ENCODE measurements at regions not wholly inside any gene's neighbourhood (a gene's known extent, or its start where the extent isn't known, plus 50 kb on each side); places are given as distances from the start of the nearest gene placed in this dataset.
"Not testable (repeated sequence)": the region's sequence is repeated elsewhere in the genome, so short reads cannot be mapped to it uniquely, and the experiment has no call there.

- DNase-seq (ENCODE audit: low read depth in 2 of 2): no peak
Measured at GRCh38 chr1:173257805-173258204, 50.7 kb upstream of the TNFSF4 start.

GRCh38 chr1:173258479-173259264, 51.5 kb upstream of the TNFSF4 start:
- no peak for DNase-seq (ENCODE audit: low read depth in 2 of 2)

- not testable (repeated sequence) for DNase-seq (ENCODE audit: low read depth in 2 of 2)
Measured at GRCh38 chr1:173260329-173260728, 53.2 kb upstream of the TNFSF4 start.

GRCh38 chr1:173266841-173267240, 59.7 kb upstream of the TNFSF4 start:
- no peak for DNase-seq (ENCODE audit: low read depth in 2 of 2)

DNA sequence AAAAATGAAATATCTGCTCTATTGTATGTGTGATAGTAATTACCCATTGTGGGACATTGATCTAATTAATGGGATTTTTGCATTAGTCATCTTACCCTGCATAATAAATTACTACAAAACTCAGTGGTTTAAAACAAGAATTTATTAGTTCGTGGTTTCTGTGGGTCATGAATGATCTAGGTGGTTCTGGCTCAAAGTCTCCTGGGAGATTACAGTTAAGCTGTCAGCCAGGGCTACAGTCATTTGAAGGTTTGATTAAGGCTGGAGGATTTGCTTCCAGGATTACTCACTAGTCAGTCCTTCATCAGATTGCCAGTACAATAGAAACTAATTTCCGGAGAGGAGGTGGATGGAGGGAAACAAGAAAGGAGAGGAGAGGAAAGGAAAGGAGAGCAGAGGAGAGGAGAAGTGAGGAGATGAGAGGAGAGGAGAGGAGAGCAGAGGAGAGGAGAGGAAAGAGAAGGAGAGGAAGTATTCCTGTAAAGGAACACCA, 60.4 kb upstream of the TNFSF4 start:
- DNase-seq (ENCODE audit: low read depth in 2 of 2): no peak

DNA sequence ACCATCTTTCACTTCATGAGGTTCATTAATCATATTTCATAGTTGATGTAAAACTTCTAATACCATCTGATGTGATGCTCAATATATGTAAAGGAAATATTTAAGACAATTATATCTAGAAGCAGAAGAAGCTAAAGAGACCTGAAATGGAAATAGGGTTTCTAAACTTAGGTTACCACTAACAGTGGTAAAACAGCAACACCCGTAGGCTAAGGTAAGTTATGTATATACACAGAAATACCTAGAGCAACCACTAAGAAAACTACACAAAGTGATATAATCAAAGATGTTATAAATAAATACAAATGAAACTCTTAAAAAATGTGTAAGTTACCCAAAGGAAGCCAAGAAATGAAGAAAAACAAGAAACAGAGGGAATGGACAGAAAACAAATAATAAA, 61.1 kb upstream of the TNFSF4 start:
- no peak for DNase-seq (ENCODE audit: low read depth in 2 of 2)

DNA sequence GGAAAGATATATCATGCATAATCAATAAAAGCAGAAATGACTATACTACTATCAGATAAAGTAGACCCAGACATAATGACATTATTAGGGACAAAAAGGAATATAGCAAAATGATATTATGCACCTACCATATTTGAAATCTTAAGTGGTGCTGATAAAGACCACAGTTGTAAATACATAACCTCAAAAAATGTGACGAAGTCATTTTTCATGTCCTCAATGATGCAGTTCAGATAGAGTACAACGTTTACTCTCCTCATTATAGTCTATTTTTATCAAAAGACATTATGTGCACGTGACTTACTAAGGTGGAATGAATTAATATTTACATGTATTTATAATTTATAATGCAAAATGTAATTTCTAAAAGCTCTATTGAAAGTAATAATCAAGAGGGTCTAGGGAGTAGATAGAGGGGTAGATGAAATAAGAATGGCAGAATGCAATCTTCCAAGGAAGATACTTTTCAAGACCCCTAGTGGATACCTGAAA, 61.7 kb upstream of the TNFSF4 start:
- DNase-seq (ENCODE audit: low read depth in 2 of 2): no peak

GRCh38 chr1:173269490-173270230, 62.5 kb upstream of the TNFSF4 start:
- DNase-seq (ENCODE audit: low read depth in 2 of 2): no peak

DNA sequence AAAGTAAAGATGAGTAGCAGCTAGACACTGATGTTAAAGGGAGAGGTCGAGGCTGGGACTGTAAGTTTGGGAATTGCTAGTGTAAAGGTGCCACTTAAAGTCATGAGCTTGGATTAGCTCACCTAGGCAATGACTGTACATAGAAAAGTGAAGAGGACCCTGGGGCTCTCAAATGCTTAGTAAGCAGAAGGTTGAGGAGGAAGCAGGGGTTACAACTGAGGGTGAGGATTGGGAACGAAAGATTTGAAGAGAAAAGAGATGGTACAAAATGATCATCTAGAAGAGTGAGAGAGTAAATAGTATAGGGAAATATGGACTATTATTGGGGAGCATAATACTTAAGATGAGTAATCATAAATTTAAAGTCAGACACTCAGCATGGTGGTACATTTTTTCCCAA, 63.1 kb upstream of the TNFSF4 start:
- no peak for DNase-seq (ENCODE audit: low read depth in 2 of 2)

DNA sequence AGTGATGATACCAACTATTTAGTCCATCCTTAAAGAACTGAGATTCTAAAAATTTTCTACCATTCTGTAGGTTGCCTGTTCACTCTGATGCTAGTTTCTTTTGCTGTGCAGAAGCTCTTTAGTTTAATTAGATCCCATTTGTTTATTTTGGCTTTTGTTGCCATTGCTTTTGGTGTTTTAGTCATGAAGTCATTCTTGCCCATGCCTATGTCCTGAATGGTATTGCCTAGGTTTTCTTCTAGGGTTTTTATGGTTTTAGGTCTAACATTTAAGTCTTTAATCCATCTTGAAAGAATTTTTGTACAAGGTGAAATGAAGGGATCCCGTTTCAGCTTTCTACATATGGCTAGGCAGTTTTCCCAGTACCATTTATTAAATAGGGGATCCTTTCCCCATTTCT, 63.9 kb upstream of the TNFSF4 start:
- not testable (repeated sequence) for DNase-seq (ENCODE audit: low read depth in 2 of 2)

GRCh38 chr1:173275496-173275895, 68.4 kb upstream of the TNFSF4 start:
- no peak for DNase-seq (ENCODE audit: low read depth in 2 of 2)

GRCh38 chr1:173276922-173277800, 70.0 kb upstream of the TNFSF4 start:
- no peak for DNase-seq (ENCODE audit: low read depth in 2 of 2)

- DNase-seq (ENCODE audit: low read depth in 2 of 2): no peak
Measured at GRCh38 chr1:173280899-173281660, 73.9 kb upstream of the TNFSF4 start.

DNA sequence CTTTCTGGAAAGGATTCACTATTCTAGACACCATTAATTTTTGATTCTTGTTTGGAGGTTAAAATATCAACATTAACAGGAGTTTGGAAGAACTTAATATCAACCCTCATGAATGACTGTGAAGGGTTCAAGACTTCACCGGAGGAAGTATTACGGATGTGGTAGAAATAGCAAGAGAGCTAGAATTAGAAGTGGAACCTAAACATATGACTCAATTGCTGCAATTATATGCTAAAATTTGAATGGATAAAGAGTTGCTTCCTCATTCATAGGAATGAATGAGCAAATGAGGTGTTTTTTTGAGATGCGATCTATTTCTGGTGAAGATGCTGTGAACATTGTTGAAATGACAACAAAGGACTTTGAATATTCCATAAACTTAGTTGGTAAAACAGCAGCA, 77.9 kb upstream of the TNFSF4 start:
- DNase-seq (ENCODE audit: low read depth in 2 of 2): no peak

GRCh38 chr1:173287785-173288184, 80.7 kb upstream of the TNFSF4 start:
- DNase-seq (ENCODE audit: low read depth in 2 of 2): no peak

DNA sequence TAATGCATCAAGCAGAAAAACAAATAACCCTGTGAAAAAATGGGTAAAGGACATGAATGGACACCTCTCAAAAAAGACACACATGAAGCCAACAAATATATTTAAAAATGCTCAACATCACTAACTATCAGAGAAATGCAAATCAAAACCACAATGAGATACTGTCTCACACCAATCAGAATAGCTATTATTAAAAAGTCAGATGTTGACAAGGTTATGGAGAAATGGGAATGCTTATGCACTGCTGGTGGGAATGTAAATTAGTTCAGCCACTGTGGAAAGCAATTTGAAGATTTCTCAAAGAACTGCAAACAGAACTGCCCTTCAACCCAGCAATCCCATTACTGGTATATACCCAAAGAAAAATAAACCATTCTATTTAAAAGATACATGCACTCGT, 86.6 kb upstream of the TNFSF4 start:
- DNase-seq (ENCODE audit: low read depth in 2 of 2): no peak

DNA sequence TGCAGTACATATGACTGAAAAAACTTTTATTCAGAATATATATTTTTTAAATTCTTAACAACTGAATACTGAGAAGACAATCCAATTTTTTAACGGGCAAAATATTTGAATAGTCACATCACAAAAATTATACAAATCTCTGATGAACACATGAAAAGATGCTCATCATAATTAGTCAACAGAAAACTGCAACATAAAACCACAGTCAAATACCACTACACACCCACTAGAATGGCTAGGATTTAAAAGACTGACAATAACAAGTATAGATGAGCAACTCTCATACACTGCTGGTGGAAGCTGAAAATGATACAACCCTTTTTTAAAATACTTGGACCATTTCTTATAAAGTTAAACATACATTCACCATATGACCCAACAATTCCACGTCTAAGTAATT, 87.7 kb upstream of the TNFSF4 start:
- DNase-seq (ENCODE audit: low read depth in 2 of 2): no peak

DNA sequence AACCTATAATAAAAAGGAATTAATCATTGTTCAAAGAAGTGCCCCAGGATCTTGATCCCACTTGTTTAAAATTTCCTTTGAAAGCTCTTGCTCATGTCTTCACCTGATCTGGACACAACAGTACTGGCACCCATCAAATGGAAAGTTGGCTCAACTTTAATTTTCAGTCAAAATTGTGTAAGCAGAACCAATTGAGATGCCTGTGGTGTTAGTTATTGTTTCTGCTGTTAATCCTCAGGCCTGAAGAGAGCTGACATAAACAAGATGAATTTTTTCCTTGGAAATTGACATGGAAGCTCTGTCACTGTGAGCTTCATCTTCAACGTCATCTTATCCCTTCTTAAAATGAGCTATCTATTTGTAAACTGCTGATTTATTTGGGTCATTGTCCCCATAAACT, 88.3 kb upstream of the TNFSF4 start:
- DNase-seq (ENCODE audit: low read depth in 2 of 2): no peak

DNA sequence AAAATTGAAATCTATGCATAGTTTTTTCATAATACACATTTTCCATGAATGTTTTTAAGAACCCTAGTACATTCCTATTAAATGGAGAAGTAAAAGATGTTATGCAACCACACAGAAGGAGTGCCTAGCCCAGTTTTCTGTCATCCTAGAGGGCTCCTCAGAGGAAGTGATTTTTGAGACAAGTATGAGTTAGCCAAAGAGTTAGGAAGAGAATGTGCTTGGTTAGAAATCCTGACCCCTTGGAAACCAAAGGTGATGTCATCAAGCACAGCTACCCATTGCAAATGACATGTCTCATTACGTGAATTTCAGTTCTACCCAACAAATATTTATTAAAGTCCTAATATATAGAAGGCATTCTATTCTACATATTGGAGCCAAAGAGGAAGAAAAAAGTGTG, 88.9 kb upstream of the TNFSF4 start:
- DNase-seq (ENCODE audit: low read depth in 2 of 2): no peak

DNA sequence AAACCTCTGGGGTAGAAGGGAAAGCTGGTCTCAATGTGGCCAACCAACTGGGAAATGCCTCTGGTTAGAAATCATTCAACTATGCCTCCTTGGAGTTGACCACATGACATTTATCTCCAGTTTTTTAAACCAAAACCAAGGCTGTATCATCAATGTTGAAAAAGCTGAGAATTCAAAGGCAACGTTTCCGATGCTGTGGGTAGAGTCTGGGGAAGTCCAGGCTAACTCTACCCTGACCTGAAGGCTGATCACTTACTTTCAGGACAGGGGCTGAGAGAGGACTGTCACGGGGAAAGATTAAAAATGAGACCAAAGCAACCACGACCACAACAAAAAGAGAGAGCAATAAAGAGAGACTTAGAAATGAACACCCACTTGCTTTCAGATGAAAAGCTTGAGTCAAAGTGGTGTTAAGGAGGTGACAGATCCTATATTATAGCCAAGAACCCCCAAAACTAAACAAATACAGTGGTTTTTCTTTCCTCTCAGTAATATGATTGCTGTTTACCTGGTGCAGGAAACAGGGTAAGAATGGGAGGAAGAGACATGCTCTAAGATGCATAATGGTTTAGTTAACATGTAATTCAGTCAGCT, 90.8 kb upstream of the TNFSF4 start:
- DNase-seq (ENCODE audit: low read depth in 2 of 2): peak in 1 of 2 experiments; percentile 34
